ENCODE measurements at regions not wholly inside any gene's neighbourhood (a gene's known extent, or its start where the extent isn't known, plus 50 kb on each side); places are given as distances from the start of the nearest gene placed in this dataset.

- TF ChIP-seq, protein P1, sequence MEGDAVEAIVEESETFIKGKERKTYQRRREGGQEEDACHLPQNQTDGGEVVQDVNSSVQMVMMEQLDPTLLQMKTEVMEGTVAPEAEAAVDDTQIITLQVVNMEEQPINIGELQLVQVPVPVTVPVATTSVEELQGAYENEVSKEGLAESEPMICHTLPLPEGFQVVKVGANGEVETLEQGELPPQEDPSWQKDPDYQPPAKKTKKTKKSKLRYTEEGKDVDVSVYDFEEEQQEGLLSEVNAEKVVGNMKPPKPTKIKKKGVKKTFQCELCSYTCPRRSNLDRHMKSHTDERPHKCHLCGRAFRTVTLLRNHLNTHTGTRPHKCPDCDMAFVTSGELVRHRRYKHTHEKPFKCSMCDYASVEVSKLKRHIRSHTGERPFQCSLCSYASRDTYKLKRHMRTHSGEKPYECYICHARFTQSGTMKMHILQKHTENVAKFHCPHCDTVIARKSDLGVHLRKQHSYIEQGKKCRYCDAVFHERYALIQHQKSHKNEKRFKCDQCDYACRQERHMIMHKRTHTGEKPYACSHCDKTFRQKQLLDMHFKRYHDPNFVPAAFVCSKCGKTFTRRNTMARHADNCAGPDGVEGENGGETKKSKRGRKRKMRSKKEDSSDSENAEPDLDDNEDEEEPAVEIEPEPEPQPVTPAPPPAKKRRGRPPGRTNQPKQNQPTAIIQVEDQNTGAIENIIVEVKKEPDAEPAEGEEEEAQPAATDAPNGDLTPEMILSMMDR (IDR thresholded peaks at IDR 0.05): no peak
- TF ChIP-seq POLR2A (IDR thresholded peaks at IDR 0.05): no peak
Observed at GRCh38 chr18:38116716-38117115, 551.1 kb upstream of the CELF4 start.

All from testis (tissue), 2 donors.